ENCODE measurements at regions not wholly inside any gene's neighbourhood (a gene's known extent, or its start where the extent isn't known, plus 50 kb on each side); places are given as distances from the start of the nearest gene placed in this dataset.

DNA sequence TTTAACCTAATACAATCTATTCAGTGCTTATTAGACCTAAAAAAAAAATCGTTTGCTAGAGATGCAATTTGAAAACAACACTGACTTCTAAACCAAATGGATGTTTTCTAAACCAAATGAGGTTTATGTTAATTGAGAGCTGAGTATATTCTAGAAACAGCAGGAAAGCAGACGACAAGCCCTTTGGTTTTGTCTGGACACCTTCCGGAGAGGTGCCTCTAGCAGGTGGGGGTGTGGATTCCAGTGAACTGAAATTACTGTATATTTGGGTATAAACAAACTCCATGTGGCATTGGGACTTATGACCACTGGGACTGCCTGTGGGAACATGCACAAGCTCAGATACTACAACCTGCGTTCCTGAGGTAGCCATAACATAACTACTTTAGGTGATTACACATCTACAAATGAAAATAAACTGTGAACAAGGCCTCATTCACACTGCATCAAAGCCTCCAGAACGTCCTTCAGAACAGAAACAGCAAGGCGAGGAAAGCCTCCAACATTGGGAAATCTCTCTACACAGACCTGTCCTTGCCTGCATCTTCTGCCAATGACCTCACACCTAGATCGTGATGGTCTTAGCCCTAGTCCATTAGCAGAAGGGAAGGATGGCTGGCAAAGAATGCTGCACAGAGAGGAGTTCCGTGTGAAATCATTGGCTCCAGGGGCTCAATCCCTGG, 206.8 kb upstream of the FOXQ1 start:
- H3K36me3 ChIP-seq (ENCODE audit: insufficient read depth, low read length), result no peaks in the 10 kb centered on the region
- no peaks in the 10 kb centered on the region for H3K27me3 ChIP-seq (ENCODE audit: insufficient read depth, low read length)

DNA sequence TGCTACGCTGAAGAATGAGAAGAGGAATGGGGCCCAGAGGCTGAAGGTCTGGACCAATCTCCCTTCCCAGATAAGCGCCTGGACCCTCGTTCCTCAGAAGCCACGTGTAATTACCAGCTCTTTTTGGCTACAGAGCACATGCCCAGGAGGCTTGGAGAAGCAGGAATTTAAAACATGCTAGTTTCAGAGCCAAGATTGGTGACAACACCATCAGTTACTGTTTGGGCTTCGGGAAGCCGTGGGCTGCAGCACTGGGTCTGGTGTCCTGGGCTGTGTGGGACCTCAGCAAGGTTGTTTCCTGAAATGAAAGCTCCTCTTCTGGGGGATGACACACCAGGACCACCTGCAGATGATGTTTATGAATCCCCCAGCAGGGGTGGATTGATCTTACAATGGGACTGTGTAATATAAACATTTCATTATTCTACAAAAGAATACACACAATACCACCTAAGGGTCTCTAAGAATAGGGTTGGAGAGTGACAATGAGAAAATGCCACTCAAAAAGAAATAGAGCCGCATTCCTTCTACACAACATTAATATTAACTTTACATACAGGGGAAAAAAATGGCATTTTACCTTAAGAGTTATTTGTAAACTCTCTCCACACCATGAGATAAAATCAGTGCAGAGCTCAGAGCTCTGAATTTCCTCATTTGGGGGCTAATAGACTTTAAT, 207.8 kb upstream of the FOXQ1 start:
- Histone ChIP-seq H2AFZ (ENCODE audit: low read length, unreplicated experiment) (no peak overlapping the region), H3K4me3 (ENCODE audit: low read depth, low read length) (no peak overlapping the region), H3K36me3 (ENCODE audit: insufficient read depth, low read length) (no peaks in the 10 kb centered on the region), H3K27ac (ENCODE audit: low read depth, low read length) (no peak overlapping the region), H3K27me3 (ENCODE audit: insufficient read depth, low read length) (no peaks in the 10 kb centered on the region), H3K4me1 (ENCODE audit: control insufficient read depth, insufficient read depth, low read length, unreplicated experiment) (no peaks in the 10 kb centered on the region), H3K79me2 (ENCODE audit: control insufficient read depth, insufficient read depth, low read length, unreplicated experiment) (no peaks in the 10 kb centered on the region)

More for the DNA sequence above, 206.8 kb upstream of the FOXQ1 start:
- H3K4me1 ChIP-seq (ENCODE audit: control insufficient read depth, insufficient read depth, low read length, unreplicated experiment), result no peaks in the 10 kb centered on the region
- no peak overlapping the region for H2AFZ ChIP-seq (ENCODE audit: low read length, unreplicated experiment)
- no peak overlapping the region for H3K27ac ChIP-seq (ENCODE audit: low read depth, low read length)
- H3K4me3 ChIP-seq (ENCODE audit: low read depth, low read length), result no peak overlapping the region
- no peaks in the 10 kb centered on the region for H3K79me2 ChIP-seq (ENCODE audit: control insufficient read depth, insufficient read depth, low read length, unreplicated experiment)

DNA sequence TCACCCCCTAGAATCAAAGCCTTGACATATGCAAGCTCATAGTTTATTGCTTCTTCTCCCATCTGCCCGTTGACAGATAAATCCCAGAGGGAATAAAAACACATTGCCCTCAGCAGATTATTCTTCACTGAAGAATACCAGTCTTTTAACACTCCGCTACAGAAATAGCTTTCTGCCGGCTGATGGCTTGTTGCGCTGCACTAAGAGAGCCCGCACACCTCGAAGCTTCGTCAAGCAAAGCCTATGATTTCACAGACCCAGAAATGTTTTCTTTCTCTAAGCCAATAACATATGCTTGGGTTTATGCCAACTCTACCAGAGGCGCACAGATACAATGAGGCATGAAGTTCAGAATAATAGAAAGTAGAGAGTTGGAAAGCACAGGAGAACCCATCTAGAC, 208.9 kb upstream of the FOXQ1 start:
- Histone ChIP-seq H3K4me1 (ENCODE audit: control insufficient read depth, insufficient read depth, low read length, unreplicated experiment) (no peaks in the 10 kb centered on the region), H3K27me3 (ENCODE audit: insufficient read depth, low read length) (no peaks in the 10 kb centered on the region), H3K36me3 (ENCODE audit: insufficient read depth, low read length) (no peaks in the 10 kb centered on the region), H3K79me2 (ENCODE audit: control insufficient read depth, insufficient read depth, low read length, unreplicated experiment) (no peaks in the 10 kb centered on the region), H3K4me3 (ENCODE audit: low read depth, low read length) (no peak overlapping the region), H2AFZ (ENCODE audit: low read length, unreplicated experiment) (no peak overlapping the region), H3K27ac (ENCODE audit: low read depth, low read length) (no peak overlapping the region)

DNA sequence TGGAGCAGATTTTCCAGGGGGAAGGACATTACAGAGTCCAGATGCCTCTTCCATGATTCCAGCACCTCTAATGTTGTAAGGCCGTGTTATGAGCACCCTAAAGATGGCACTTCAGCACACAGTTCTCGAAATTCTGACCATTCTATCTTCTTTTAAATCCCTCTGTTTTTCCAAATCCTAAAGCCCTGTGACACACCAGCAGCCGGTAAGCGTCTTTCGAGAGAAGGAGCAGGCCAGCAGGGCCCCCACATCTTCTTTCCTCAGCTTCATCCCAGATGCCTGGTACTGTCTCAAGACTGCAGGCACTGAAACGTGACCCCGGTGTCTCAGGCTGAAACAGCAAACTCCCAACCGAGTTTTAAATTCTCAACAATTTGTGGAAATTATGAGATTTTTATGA, 211.6 kb upstream of the FOXQ1 start:
- no peak overlapping the region for H2AFZ ChIP-seq (ENCODE audit: low read length, unreplicated experiment)
- no peaks in the 10 kb centered on the region for H3K4me1 ChIP-seq (ENCODE audit: control insufficient read depth, insufficient read depth, low read length, unreplicated experiment)
- H3K4me3 ChIP-seq (ENCODE audit: low read depth, low read length), result no peak overlapping the region
- H3K36me3 ChIP-seq (ENCODE audit: insufficient read depth, low read length), result no peaks in the 10 kb centered on the region
- no peaks in the 10 kb centered on the region for H3K79me2 ChIP-seq (ENCODE audit: control insufficient read depth, insufficient read depth, low read length, unreplicated experiment)
- no peak overlapping the region for H3K27ac ChIP-seq (ENCODE audit: low read depth, low read length)
- no peaks in the 10 kb centered on the region for H3K27me3 ChIP-seq (ENCODE audit: insufficient read depth, low read length)

DNA sequence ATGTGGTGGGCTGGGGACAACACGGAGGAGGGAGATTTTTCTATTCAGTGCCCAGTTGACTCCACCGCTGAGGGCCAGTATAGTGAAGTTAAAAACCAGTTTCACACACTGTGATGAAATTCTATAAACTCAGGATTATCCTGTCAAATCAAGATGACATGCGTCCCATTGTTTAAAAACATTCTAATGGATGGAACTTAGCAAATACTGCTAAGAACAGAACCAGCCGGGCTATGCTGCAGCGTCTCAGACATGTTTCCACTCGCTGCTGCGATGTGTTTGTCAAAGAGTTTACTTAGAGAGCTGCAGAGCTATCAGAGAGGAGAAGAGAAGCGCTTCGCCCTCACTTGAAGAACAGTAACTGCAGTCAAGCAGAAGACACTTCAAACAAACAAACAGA, 212.6 kb upstream of the FOXQ1 start:
- Histone ChIP-seq H3K79me2 (ENCODE audit: control insufficient read depth, insufficient read depth, low read length, unreplicated experiment) (no peaks in the 10 kb centered on the region), H2AFZ (ENCODE audit: low read length, unreplicated experiment) (no peak overlapping the region), H3K36me3 (ENCODE audit: insufficient read depth, low read length) (no peaks in the 10 kb centered on the region), H3K27ac (ENCODE audit: low read depth, low read length) (no peak overlapping the region), H3K4me1 (ENCODE audit: control insufficient read depth, insufficient read depth, low read length, unreplicated experiment) (no peaks in the 10 kb centered on the region), H3K27me3 (ENCODE audit: insufficient read depth, low read length) (no peaks in the 10 kb centered on the region), H3K4me3 (ENCODE audit: low read depth, low read length) (no peak overlapping the region)

DNA sequence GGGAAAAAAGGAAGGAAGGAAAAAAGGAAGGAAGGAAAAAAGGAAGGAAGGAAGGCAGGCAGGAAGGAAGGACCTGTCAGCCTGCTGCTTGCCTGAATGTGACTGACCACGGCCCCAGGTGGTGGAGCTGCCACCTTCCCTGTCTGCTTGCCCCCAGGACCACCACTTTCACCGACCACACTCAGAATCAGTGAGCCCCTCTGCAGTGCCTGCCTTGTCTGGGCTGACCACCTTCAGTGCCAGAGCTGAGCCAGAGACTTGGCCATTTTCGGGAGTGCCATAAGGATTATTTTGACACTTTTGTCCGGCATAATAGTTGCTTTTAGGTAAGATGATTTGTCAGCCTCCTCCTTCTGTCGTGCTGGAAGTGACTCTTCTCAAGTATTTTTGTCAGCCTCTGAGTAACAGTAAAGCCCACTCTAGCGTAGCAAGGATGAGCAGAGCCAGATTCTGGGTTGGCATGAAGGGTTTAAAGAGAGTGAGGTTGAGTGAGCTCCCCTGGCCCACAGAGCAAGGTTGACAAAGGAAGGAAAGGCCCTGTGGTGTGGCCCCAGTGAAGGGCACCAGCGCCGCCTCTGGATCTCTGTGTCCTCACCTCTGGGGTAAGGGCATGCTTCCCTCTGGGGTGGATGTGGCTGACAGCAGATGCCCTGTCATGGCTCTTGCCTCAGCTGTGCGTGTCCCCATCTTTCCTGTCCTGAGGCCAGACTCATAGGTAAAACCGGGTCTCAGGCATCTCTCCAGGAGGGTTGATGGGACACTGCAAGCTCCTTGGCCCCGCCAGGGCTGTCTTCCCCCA, 214.7 kb upstream of the FOXQ1 start:
- no peak overlapping the region for H3K27ac ChIP-seq (ENCODE audit: low read depth, low read length)
- H3K4me3 ChIP-seq (ENCODE audit: low read depth, low read length), result no peak overlapping the region
- no peaks in the 10 kb centered on the region for H3K27me3 ChIP-seq (ENCODE audit: insufficient read depth, low read length)
- H3K4me1 ChIP-seq (ENCODE audit: control insufficient read depth, insufficient read depth, low read length, unreplicated experiment), result no peaks in the 10 kb centered on the region
- no peak overlapping the region for H2AFZ ChIP-seq (ENCODE audit: low read length, unreplicated experiment)
- no peaks in the 10 kb centered on the region for H3K79me2 ChIP-seq (ENCODE audit: control insufficient read depth, insufficient read depth, low read length, unreplicated experiment)
- H3K36me3 ChIP-seq (ENCODE audit: insufficient read depth, low read length), result no peaks in the 10 kb centered on the region

DNA sequence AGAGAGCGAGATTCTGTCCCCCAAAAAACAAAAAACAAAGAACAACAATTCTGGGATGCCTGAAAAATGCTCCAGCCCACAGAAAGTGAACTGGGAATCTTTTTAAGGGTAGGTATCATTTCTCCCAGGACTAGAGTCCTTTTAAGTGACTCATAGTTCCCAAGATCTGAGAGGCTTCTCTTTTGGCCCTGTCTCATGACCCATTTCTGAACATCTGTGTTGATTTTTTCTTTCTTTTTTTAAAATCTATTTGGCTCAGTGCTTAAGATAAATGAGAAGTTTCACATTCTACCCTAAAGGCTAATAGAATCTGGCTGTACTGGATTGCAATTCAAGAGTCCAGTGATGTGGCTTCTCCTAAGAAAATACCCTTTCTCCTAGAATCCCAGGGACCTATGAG, 217.6 kb upstream of the FOXQ1 start:
- H3K27me3 ChIP-seq (ENCODE audit: insufficient read depth, low read length), result no peaks in the 10 kb centered on the region
- H3K4me1 ChIP-seq (ENCODE audit: control insufficient read depth, insufficient read depth, low read length, unreplicated experiment), result no peaks in the 10 kb centered on the region
- no peak overlapping the region for H2AFZ ChIP-seq (ENCODE audit: low read length, unreplicated experiment)
- H3K4me3 ChIP-seq (ENCODE audit: low read depth, low read length), result no peak overlapping the region
- H3K79me2 ChIP-seq (ENCODE audit: control insufficient read depth, insufficient read depth, low read length, unreplicated experiment), result no peaks in the 10 kb centered on the region
- H3K27ac ChIP-seq (ENCODE audit: low read depth, low read length), result no peak overlapping the region
- H3K36me3 ChIP-seq (ENCODE audit: insufficient read depth, low read length), result no peaks in the 10 kb centered on the region

DNA sequence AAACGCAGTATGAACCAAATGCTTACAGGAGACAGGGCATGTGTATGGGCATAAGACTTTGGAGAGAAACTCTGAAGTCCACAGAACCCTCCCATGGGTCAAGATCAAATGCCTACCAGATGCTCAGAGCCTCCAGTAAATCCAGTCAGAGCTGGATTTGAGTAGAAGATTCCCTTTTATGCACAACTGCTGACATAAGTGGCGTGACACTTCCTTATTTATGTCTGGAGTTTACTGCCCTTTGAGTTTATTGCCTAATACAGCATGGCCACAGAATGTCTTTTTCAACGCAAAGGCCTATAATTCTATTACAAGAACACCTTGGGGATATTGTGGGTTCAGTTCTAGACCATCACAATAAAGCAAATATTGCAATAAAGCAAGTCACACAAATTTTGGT, 220.0 kb upstream of the FOXQ1 start:
- no peaks in the 10 kb centered on the region for H3K36me3 ChIP-seq (ENCODE audit: insufficient read depth, low read length)
- no peak overlapping the region for H3K27ac ChIP-seq (ENCODE audit: low read depth, low read length)
- no peaks in the 10 kb centered on the region for H3K79me2 ChIP-seq (ENCODE audit: control insufficient read depth, insufficient read depth, low read length, unreplicated experiment)
- no peak overlapping the region for H2AFZ ChIP-seq (ENCODE audit: low read length, unreplicated experiment)
- no peaks in the 10 kb centered on the region for H3K4me1 ChIP-seq (ENCODE audit: control insufficient read depth, insufficient read depth, low read length, unreplicated experiment)
- H3K27me3 ChIP-seq (ENCODE audit: insufficient read depth, low read length), result no peaks in the 10 kb centered on the region
- H3K4me3 ChIP-seq (ENCODE audit: low read depth, low read length), result no peak overlapping the region

DNA sequence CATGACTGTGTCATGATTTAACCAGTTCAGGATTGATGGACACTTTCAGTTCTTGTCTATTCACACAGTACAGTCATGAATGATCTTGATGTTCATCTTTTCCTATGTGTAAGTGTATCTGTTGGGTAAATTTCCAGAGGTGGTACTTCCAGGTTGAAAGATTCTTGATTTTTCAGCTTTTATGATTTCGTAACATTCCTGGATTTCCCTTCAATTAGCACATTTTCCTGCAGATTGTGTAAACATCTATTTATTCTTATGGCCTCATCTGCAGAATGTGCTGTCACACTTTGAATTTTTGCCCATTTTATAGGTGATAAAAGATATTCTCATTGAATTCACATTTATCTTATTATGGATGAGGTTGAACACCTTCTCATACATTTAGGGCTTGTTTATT, 222.0 kb upstream of the FOXQ1 start:
- H3K27me3 ChIP-seq (ENCODE audit: insufficient read depth, low read length), result no peaks in the 10 kb centered on the region
- no peaks in the 10 kb centered on the region for H3K4me1 ChIP-seq (ENCODE audit: control insufficient read depth, insufficient read depth, low read length, unreplicated experiment)

DNA sequence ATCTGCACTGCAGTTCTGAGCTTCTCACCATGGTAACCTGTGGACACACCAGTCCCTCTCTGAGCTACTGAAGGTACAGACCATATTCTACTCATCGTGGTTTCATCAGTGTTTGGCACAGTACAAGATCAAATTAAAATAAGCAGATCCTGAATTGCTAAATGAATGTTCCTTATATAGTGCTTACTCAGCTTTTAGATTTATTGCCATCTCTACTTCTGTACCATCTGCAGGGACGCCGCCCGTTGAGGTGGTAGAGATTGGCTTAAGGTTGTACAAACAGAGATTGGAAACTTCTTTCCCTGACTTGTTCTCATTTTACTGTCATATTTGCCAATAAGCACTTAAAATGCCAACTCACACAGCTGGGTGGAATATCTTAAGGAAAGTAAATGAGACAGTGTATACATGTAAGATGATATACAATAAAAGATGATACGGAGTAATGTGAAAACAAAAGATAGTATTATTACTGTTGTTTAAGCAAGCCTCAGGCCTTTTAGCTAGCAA, 223.4 kb upstream of the FOXQ1 start:
- Histone ChIP-seq H3K36me3 (ENCODE audit: insufficient read depth, low read length) (no peaks in the 10 kb centered on the region), H3K27me3 (ENCODE audit: insufficient read depth, low read length) (no peaks in the 10 kb centered on the region), H3K4me3 (ENCODE audit: low read depth, low read length) (no peak overlapping the region), H3K4me1 (ENCODE audit: control insufficient read depth, insufficient read depth, low read length, unreplicated experiment) (no peaks in the 10 kb centered on the region), H2AFZ (ENCODE audit: low read length, unreplicated experiment) (no peak overlapping the region), H3K27ac (ENCODE audit: low read depth, low read length) (no peak overlapping the region), H3K79me2 (ENCODE audit: control insufficient read depth, insufficient read depth, low read length, unreplicated experiment) (no peaks in the 10 kb centered on the region)

More for the DNA sequence above, 222.0 kb upstream of the FOXQ1 start:
- Histone ChIP-seq H3K4me3 (ENCODE audit: low read depth, low read length) (no peak overlapping the region), H3K36me3 (ENCODE audit: insufficient read depth, low read length) (no peaks in the 10 kb centered on the region), H3K79me2 (ENCODE audit: control insufficient read depth, insufficient read depth, low read length, unreplicated experiment) (no peaks in the 10 kb centered on the region), H2AFZ (ENCODE audit: low read length, unreplicated experiment) (no peak overlapping the region), H3K27ac (ENCODE audit: low read depth, low read length) (no peak overlapping the region)
